Transverse colon (tissue), 4 donors: ENCODE measurements at regions not wholly inside any gene's neighbourhood (a gene's known extent, or its start where the extent isn't known, plus 50 kb on each side); places are given as distances from the start of the nearest gene placed in this dataset.

ENCODE experiments used
- CTCF ChIP-seq, 5 experiments: fragments of 200-600 bp in 3 of 5; fragments of 450-650 bp in 2 of 5; sonication (generic) in 3 of 5; IDR thresholded peaks; 1 replicate in 2 of 5; 2 replicates in 3 of 5; pipeline ENCODE4 v1.5.1; 2016 to 2017; ENCODE audit warnings: antibody characterized with exemption in 5 of 5, inconsistent platforms in 3 of 5, mild to moderate bottlenecking in 2 of 5, moderate library complexity in 1 of 5
- POLR2A ChIP-seq: fragments of 450-650 bp; IDR thresholded peaks from one replicate; pipeline ENCODE4 v1.6.1; 2016; ENCODE audit warnings: antibody characterized with exemption, mild to moderate bottlenecking, moderate library complexity
- POLR2AphosphoS5 ChIP-seq, 3 donors: sonication (generic); formaldehyde crosslinking; IDR thresholded peaks; one replicate each; pipeline ENCODE4 v1.6.1; 2016; ENCODE audit warnings: antibody characterized with exemption in 3 of 3

DNA sequence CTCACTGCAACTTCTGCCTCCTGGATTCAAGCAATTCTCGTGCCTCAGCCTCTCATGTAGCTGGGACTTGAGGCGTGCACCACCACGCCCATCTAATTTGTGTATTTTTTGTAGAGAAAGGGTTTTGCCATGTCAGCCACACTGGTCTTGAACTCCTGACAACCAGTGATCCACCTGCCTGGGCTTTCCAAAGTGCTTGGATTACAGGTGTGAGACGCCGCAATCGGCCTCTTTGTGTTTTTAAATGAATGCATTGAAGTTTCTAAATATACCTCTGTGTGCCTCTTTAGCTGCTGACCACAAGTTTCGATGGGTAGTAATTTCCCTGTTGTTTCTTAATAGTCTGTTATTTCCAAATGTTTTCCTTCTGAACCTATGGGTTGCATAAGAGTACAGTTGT, 765.3 kb upstream of the GRIA3 start:
- TF ChIP-seq CTCF (IDR thresholded peaks at IDR 0.05): no peak
- TF ChIP-seq POLR2A: no peak
- no peak for TF ChIP-seq POLR2AphosphoS5 (IDR thresholded peaks at IDR 0.05)
